Activated CD4-positive, alpha-beta T cell treated with anti-CD3 and anti-CD28 coated beads, Interleukin-2, Interleukin-4, amounts not matched to agents 100 ng/mL and 50 ng/mL, durations not matched to agents 16 hours and 8 hours (primary cell): ENCODE measurements at regions not wholly inside any gene's neighbourhood (a gene's known extent, or its start where the extent isn't known, plus 50 kb on each side); places are given as distances from the start of the nearest gene placed in this dataset.

Experiments used
- DNase-seq: peaks from one replicate; pipeline ENCODE4 v3.0.0-alpha.2; 2020; ENCODE audit warnings: low spot score

- no peak for DNase-seq
Measured at GRCh38 chr5:2291146-2291840, 408.6 kb upstream of the IRX4 start.

GRCh38 chr5:2289380-2289779, 406.7 kb upstream of the IRX4 start:
- no peak for DNase-seq

- DNase-seq, result no peak
Measured at GRCh38 chr5:2288968-2289367, 406.2 kb upstream of the IRX4 start.

- no peak for DNase-seq
Measured at GRCh38 chr5:2288466-2288865, 405.7 kb upstream of the IRX4 start.

DNA sequence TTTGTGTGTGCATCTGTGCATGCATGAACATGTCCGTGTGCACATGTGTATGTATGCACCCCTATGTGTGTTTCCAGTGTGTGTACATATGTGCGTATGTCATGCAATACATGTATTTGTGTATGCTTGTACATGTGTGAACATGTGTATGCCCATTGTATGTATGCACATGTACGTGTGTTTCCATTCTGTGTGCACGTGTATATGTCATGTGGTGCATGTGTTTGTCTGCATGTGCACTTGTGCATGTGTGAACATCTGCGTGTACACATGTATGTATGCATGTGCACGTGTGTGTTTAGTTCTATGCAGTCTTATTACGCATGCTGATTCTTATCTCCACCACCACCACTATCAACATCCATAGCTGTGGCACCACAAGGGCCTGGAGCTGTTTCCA, 403.5 kb upstream of the IRX4 start:
- no peak for DNase-seq

- no peak for DNase-seq
Measured at GRCh38 chr5:2284678-2285077, 402.0 kb upstream of the IRX4 start.

GRCh38 chr5:2283481-2284045, 400.8 kb upstream of the IRX4 start:
- DNase-seq, result no peak

GRCh38 chr5:2282893-2283292, 400.2 kb upstream of the IRX4 start:
- no peak for DNase-seq

GRCh38 chr5:2282034-2282690, 399.4 kb upstream of the IRX4 start:
- DNase-seq, result no peak

DNA sequence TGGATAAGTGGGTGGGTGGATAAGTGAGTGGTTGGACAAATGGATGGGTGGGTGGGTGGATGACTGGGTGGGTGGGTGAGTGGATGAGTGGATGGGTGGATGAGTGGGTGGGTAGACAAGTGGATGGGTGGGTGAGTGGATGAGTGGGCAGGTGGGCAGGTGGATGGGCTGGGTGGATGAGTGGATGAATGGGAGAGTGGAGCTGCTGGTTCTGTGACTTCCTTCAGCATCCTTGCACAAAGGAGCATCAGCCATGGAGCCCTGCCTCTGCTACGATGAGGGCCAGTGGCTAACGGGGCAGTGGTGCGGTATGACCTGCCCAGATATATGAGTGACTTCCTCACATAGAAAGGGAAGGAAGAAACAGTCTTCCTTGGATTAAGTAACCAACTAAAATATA, 398.7 kb upstream of the IRX4 start:
- DNase-seq, result no peak

DNA sequence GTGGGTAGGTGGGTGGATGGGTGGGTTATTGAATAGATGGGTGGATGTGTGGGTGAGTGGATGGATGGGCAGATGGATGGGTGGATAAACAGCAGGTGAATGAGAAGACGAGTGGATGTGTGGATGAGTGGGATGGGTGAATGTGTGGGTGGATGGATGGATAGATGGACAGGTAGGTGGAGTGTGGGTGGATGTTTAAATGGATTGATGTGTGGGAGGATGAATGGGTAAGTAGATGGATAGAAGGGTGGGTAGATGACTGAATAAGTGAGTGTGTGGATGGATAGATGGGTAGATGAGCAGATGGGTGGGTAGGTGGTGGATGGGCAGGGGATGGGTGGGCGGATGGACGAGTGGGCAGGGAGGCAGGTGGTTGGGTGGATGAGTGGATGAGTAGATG, 397.6 kb upstream of the IRX4 start:
- no peak for DNase-seq

GRCh38 chr5:2278825-2279456, 396.2 kb upstream of the IRX4 start:
- DNase-seq, result no peak

GRCh38 chr5:2277886-2278285, 395.2 kb upstream of the IRX4 start:
- DNase-seq, result no peak

- no peak for DNase-seq
Measured at GRCh38 chr5:2276101-2276500, 393.4 kb upstream of the IRX4 start.

GRCh38 chr5:2272755-2273154, 390.0 kb upstream of the IRX4 start:
- no peak for DNase-seq

DNA sequence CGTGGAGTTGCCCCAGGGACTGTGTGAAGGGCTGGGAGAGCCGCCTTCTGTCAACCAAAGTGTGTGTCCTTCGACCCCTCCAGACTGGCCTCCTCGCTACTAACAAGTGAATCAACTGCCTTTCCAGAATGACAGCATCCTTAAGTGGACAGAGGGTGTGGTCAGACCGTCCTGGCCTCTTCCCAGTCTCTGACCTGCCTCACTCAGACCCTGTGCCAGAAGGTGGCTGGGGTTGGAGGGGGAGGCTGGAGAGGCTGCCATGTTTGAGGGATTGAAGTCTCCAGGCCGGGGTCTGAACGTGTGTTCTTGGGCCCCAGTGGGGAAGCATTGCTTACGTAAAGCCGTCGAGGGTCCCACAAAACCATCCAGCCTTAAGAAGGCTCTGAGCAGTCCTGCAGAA, 389.3 kb upstream of the IRX4 start:
- no peak for DNase-seq

GRCh38 chr5:2271316-2271715, 388.6 kb upstream of the IRX4 start:
- no peak for DNase-seq

GRCh38 chr5:2270467-2270866, 387.7 kb upstream of the IRX4 start:
- no peak for DNase-seq

DNA sequence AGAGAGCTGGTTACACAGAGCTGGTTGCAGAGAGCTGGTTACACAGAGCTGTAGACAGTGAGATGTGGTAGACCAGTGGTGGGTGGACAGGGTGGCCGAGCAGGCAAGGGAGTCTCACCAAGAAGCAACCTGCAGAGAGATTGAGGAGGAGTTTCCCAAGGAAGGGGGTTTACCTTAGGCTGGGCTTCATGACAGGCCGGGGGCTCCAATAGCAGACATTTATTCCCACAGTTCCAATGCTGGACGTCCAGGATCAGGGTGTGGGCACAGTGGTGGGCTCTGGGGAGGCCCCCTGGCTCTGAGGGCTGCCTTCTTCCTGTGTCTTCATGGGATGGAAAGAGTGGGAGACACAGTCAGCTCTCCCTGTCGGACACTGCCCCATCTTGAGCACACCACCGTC, 386.9 kb upstream of the IRX4 start:
- DNase-seq, result no peak

GRCh38 chr5:2267991-2268390, 385.3 kb upstream of the IRX4 start:
- DNase-seq, result no peak

DNA sequence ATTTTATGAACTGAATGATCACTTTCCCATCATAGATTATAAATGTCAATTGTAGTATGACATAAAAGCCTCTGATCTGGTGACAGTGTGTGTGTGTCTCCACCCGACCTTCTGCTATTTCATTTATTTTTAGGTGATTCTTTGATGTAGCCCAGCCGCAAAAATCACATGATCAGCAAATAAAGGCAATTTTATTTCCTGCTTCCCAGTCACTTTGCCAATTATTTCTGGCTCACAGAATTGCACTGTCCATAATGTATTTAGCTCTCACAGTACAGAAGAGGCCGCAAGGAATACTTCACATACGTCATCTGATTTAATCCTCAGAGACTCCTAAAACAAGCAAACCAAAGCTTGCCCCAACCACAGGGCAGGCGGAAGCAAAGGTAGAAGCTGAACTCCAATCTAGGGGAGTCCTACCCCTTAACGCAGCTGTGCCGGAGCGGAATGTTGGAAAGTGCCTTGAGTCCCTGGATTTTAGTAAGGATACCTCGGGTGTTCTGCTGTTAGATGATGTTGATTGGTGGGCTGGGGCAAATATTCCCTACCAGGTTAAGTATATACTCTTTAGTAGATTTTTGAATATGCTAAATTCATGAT, 384.0 kb upstream of the IRX4 start:
- DNase-seq, result no peak

DNA sequence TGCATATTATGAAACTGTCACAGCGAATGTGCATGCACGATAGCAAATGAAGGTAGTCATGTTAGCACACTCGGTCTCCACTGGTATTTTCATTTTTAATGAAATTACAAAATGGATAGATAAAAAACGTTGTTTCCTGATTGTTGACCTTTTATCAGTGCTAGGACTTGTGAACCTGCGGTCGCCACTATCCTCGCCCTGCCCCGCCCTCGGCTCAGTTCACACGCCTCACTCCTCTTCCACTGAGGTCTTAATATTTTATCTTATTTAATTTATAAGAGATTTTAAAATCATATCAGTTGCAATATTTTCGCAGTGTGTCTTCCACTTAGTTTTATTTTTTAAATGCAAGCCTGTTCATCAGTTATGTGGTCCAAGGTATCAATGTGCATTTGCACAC, 382.6 kb upstream of the IRX4 start:
- no peak for DNase-seq

- DNase-seq, result no peak
Measured at GRCh38 chr5:2263763-2264162, 381.0 kb upstream of the IRX4 start.
